Stomach smooth muscle (tissue), 2 donors: ENCODE measurements at regions not wholly inside any gene's neighbourhood (a gene's known extent, or its start where the extent isn't known, plus 50 kb on each side); places are given as distances from the start of the nearest gene placed in this dataset.

ENCODE experiments used
- H3K27ac ChIP-seq: one replicate; pipeline ENCODE4 v1.7.0; 2013; ENCODE audit warnings: mild to moderate bottlenecking, low read length, inconsistent platforms
- H3K27me3 ChIP-seq, 2 donors: one replicate each; pipeline ENCODE4 v1.7.0; 2013; ENCODE audit warnings: low read length in 2 of 2; ENCODE audit not compliant: insufficient read depth in 2 of 2, control insufficient read depth in 1 of 2
- H3K36me3 ChIP-seq, 2 donors: one replicate each; pipeline ENCODE4 v1.7.0; 2013; ENCODE audit warnings: low read length in 2 of 2; ENCODE audit not compliant: control insufficient read depth in 2 of 2, insufficient read depth in 2 of 2
- H3K4me1 ChIP-seq: one replicate; pipeline ENCODE4 v1.7.0; 2013; ENCODE audit warnings: low read length; ENCODE audit not compliant: control insufficient read depth, insufficient read depth
- H3K4me3 ChIP-seq, 2 donors: one replicate each; pipeline ENCODE4 v1.7.0; 2013; ENCODE audit warnings: low read length in 2 of 2
- H3K9ac ChIP-seq, 2 donors: one replicate each; pipeline ENCODE4 v1.7.0; 2013; ENCODE audit warnings: low read length in 2 of 2, mild to moderate bottlenecking in 1 of 2
- H3K9me3 ChIP-seq, 2 donors: one replicate each; pipeline ENCODE4 v1.7.0; 2013; ENCODE audit warnings: low read length in 2 of 2; ENCODE audit not compliant: control insufficient read depth in 2 of 2
- donor health status: healthy.
- donor health status: Pancreatic carcinoma.

DNA sequence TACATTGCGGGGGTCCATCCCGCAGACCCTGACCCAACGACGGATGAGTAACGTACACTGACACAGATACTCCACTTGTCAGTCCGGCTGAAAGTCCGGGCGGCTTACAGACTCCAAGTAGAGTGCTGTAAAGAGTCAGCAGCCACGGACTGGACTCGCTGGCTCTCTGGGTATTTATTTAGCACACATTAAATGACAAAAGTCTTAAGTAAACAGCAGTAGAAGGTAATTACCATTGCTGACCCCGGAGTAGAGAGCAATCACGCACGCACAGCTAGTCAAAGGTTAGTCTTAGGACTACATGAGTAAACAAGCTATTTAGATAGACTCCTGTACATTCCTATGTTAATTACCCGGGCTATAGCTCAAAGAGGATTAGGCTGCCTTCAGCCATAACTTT, 780.9 kb downstream of the RPS29 start:
- no peak overlapping the region for H3K9ac ChIP-seq
- no peaks in the 10 kb centered on the region for H3K4me1 ChIP-seq
- H3K4me3 ChIP-seq: no peak overlapping the region
- no peaks in the 10 kb centered on the region for H3K9me3 ChIP-seq
- H3K27me3 ChIP-seq: no peaks in the 10 kb centered on the region
- H3K36me3 ChIP-seq: no peaks in the 10 kb centered on the region
- H3K27ac ChIP-seq: no peak overlapping the region

- H3K4me1 ChIP-seq: no peaks in the 10 kb centered on the region
- H3K27me3 ChIP-seq: no peaks in the 10 kb centered on the region
- H3K9me3 ChIP-seq: no peaks in the 10 kb centered on the region
- no peak overlapping the region for H3K27ac ChIP-seq
- H3K9ac ChIP-seq: no peak overlapping the region
- no peak overlapping the region for H3K4me3 ChIP-seq
- H3K36me3 ChIP-seq: no peaks in the 10 kb centered on the region
These were observed 793.7 kb downstream of the RPS29 start for GRCh38 chr14:48792376-48793024.

- Histone ChIP-seq H3K27me3 (no peaks in the 10 kb centered on the region), H3K27ac (no peak overlapping the region), H3K4me1 (no peaks in the 10 kb centered on the region), H3K4me3 (no peak overlapping the region), H3K36me3 (no peaks in the 10 kb centered on the region), H3K9ac (no peak overlapping the region), H3K9me3 (no peaks in the 10 kb centered on the region)
These were observed 797.4 kb downstream of the RPS29 start for GRCh38 chr14:48788771-48789170.

DNA sequence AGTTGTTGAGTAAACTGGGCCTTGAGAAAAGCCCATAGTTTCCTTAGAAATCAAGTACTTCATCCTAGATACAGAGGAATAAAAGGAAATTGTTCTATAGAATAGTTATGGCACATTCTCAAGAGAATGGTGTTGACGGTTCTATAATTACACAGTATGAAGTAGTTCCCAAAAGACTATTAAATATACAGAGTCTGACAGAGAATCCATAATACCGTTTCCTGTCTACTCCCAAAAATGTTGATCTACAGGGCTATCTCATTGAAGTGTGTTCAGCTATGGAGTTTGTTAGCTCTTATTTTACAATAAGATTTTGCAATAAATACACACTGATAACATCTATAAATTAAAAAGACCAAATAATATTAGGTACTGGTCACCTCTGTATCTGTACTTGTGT, 799.7 kb downstream of the RPS29 start:
- no peaks in the 10 kb centered on the region for H3K9me3 ChIP-seq
- no peak overlapping the region for H3K4me3 ChIP-seq
- H3K27ac ChIP-seq: no peak overlapping the region
- H3K36me3 ChIP-seq: no peaks in the 10 kb centered on the region
- no peaks in the 10 kb centered on the region for H3K4me1 ChIP-seq
- no peaks in the 10 kb centered on the region for H3K27me3 ChIP-seq
- no peak overlapping the region for H3K9ac ChIP-seq

DNA sequence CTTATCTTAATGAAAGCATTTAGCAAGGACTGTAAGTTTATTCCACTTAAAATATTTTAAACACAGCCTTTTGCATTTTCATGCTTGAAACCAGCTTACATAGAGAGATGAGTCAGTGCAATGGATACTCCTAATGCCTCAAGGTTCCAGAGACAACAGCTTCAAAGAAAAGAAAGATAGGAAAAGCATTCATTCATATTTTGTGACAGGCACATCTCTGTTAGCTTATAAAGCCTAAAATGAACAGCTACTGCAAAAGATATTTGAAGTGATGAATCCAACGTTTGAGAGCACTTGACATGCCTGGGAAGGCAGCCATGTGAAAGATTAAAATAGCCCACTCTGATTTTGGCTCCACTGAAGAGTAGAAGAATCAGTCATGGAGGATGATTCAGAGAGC, 814.5 kb downstream of the RPS29 start:
- Histone ChIP-seq H3K27me3 (no peaks in the 10 kb centered on the region), H3K9me3 (no peaks in the 10 kb centered on the region), H3K4me3 (no peak overlapping the region), H3K36me3 (no peaks in the 10 kb centered on the region), H3K9ac (no peak overlapping the region), H3K27ac (no peak overlapping the region), H3K4me1 (no peaks in the 10 kb centered on the region)

GRCh38 chr14:48751293-48751692, 834.9 kb downstream of the RPS29 start:
- no peaks in the 10 kb centered on the region for H3K9me3 ChIP-seq

DNA sequence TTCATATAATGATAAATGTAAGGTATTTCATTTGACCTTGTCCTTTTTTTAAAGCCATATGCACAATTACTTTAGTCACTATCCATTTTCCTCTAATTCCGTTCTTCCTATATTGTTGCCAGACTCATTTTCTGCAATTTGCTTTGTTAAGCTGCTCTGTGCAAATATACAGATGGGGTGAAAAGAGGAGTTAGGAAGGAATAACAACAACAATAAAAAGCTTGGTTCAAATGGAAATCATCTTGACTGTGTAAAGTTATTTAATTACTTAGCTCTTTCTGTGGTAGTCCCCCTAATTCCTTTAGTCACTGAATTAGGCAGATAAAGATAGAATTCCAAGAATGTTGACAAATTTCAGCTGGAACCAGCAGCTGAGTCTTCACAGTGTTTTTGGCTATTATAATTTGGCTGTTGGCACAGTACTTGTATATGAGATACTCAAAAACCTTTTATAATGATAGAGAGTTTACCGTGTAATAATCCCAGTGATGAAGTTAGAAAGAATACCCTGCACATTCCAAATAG, 838.0 kb downstream of the RPS29 start:
- Histone ChIP-seq H3K9me3 (no peaks in the 10 kb centered on the region), H3K4me1 (no peaks in the 10 kb centered on the region), H3K9ac (no peak overlapping the region), H3K4me3 (no peak overlapping the region), H3K36me3 (no peaks in the 10 kb centered on the region), H3K27ac (no peak overlapping the region), H3K27me3 (no peaks in the 10 kb centered on the region)

More at GRCh38 chr14:48751293-48751692, 834.9 kb downstream of the RPS29 start:
- Histone ChIP-seq H3K36me3 (no peaks in the 10 kb centered on the region), H3K27me3 (no peaks in the 10 kb centered on the region), H3K4me1 (no peaks in the 10 kb centered on the region), H3K27ac (no peak overlapping the region), H3K9ac (no peak overlapping the region), H3K4me3 (no peak overlapping the region)

DNA sequence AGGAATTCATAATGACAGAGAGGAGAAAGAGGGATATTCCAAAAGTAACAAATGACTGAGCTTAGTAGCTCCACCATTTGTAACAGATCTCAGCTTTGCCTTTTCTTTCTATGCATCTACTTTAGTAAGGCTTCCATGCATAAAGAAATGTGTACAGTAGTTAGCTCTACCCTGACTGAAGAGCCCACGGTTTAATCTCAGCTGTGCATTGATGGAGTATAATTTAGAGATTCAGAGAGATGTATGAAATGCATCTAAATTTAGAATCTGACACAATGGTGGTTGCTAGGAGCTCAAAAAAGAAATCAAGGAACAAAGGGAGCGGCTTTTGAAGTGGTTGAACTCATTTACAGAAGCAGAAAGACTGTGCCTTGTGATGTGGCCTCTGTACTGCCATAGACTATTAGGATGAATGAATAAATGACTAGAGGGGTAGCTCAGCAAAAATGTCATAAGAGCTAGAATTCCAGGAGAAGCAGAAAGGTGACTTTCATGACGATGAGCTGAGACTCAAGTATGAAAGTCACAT, 838.6 kb downstream of the RPS29 start:
- H3K27ac ChIP-seq: no peak overlapping the region
- no peaks in the 10 kb centered on the region for H3K9me3 ChIP-seq
- H3K4me1 ChIP-seq: no peaks in the 10 kb centered on the region
- H3K36me3 ChIP-seq: no peaks in the 10 kb centered on the region
- H3K9ac ChIP-seq: no peak overlapping the region
- no peak overlapping the region for H3K4me3 ChIP-seq
- H3K27me3 ChIP-seq: no peaks in the 10 kb centered on the region

DNA sequence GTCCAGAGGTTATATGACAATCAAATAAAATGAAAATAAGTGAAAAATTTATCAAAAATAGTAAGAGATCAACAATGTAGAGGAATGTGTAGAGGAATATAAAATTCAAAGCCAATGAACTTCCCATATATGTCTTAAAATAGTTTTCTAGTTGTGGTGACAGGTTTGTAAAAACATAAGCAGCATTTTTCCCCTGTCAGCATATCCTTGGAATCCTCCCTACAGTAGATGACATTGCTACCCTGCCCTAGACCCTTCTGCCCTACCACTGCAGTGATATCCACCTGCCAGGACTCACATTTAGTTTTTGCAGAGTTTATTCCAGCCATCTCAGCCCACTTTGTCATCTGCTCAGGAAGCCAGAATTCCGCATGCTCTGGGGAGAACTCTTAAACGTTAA, 842.0 kb downstream of the RPS29 start:
- H3K36me3 ChIP-seq: no peaks in the 10 kb centered on the region
- no peaks in the 10 kb centered on the region for H3K9me3 ChIP-seq
- H3K4me1 ChIP-seq: no peaks in the 10 kb centered on the region
- H3K27me3 ChIP-seq: no peaks in the 10 kb centered on the region
- no peak overlapping the region for H3K4me3 ChIP-seq
- no peak overlapping the region for H3K27ac ChIP-seq
- no peak overlapping the region for H3K9ac ChIP-seq

GRCh38 chr14:48738186-48738925, 847.8 kb downstream of the RPS29 start:
- no peak overlapping the region for H3K9ac ChIP-seq
- no peak overlapping the region for H3K27ac ChIP-seq
- no peaks in the 10 kb centered on the region for H3K27me3 ChIP-seq
- no peak overlapping the region for H3K4me3 ChIP-seq
- H3K9me3 ChIP-seq: no peaks in the 10 kb centered on the region
- no peaks in the 10 kb centered on the region for H3K4me1 ChIP-seq
- no peaks in the 10 kb centered on the region for H3K36me3 ChIP-seq

DNA sequence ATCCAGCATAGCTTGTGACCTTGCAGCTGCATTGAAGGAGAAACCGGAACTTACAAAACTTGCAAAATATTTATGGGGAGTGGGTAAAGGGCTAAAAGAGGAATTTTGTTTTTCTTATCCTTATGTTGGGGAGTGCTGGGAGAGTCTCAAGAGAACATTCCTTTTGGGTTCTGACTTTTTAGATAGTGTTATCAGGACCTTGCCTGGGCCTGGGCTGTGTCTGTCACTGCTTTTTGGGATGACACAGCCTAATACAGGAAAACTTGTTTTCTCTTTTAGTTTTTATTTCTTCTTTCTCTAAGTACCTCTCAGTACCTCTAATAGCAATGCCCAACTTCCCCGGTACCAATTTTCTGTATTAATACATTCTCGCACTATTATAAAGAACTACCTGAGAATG, 850.6 kb downstream of the RPS29 start:
- Histone ChIP-seq H3K36me3 (no peaks in the 10 kb centered on the region), H3K27ac (no peak overlapping the region), H3K27me3 (no peaks in the 10 kb centered on the region), H3K4me3 (no peak overlapping the region), H3K4me1 (no peaks in the 10 kb centered on the region), H3K9me3 (no peaks in the 10 kb centered on the region), H3K9ac (no peak overlapping the region)
